ENCODE measurements at regions not wholly inside any gene's neighbourhood (a gene's known extent, or its start where the extent isn't known, plus 50 kb on each side); places are given as distances from the start of the nearest gene placed in this dataset.

DNA sequence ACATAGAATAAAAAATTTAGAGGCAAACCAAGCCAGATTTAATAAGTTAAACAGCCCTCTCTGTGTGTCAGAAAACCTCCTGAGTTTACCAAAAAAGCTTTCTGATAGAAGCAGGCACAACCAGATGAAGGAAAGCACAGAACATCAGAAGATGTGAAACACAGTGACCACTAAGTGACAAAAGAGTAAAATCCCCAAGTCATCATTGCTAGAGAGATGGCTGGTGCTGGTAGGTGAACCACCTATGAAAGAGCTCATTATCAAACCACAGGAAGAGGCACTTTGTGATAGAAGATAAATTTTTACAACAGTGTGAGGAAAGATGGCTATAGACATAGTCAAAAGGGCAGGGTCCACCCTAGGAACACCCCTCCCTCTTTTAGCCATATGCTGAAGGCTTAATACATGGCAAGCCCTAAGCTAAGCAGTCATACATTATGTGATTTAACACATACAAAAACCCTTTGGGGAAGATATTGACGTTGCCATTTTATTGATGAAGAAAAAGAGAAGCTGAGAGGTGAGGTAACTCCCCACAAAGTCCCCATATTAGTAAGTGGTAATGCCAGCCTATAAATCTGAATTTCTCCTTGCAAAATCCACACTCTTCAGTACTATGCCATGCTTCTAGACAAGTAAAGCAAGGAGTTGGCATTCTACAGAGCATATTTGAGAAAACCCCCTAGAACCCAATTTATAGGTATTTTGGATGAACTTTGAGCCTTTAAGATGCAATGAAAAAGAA is 449.9 kb downstream of the LRIG3 start:
- DNase-seq (ENCODE audit: low read depth, low spot score) = no peak

DNA sequence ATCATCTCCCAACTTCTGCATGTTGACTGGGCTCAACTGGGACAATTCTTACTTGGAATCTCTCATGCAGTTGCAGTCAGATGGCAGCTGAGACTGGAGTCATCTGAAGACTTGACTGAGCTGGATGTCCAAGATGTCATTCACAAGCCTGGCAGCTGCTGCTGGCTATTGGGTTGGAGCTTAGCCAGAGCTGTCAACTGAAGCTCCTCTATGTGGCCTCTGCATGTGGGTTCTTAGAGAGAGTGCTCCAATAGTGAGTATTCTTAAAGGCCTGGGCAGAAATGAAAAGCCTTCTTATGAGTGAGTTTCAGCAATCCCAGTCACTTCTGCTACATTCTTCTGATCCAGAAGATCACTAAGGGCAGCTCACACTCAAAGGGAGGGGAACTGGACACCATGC is 440.9 kb downstream of the LRIG3 start:
- no peak for DNase-seq (ENCODE audit: low read depth, low spot score)

DNA sequence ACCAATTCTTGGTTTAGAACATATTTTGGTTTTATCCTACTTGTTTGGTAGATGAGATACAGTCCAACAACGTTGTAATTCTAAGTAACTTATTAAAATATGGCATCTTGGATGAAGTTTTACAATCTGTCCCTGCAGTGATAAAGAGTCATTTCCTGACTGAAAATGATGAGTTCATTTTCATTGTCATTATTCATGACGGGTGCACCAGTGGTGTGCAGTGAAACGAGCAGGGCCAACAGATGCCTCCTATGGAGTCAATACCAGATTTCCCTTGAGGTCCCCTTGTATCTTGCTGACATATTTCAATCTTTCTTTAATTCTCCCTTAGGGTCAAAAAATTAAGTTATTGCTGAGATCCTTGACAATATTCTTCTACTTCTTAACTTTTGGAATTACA is 438.5 kb downstream of the LRIG3 start:
- no peak for DNase-seq (ENCODE audit: low read depth, low spot score)

DNA sequence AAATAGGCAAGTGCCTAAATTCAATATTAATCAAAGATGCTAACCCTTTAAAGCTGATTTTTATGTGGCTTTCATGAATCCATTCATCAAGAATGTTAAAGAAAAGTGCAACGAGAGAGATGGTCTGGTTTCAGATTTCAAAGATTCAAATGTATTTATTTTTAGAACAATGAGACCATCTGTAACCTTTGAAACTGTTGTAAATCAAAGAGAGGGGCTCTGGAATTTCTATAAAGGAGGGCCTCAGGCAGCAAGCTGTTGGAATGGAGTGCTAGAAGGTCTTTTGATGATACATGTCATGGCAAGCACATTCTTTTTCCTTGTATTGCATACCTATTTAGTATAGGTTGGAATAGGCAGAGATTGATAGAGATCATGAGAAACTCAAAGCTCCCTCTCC is 433.0 kb downstream of the LRIG3 start:
- DNase-seq (ENCODE audit: low read depth, low spot score) = peak; percentile 2

GRCh38 chr12:58487678-58488161 is 432.6 kb downstream of the LRIG3 start:
- no peak for DNase-seq (ENCODE audit: low read depth, low spot score)

GRCh38 chr12:58489394-58489793 is 430.9 kb downstream of the LRIG3 start:
- no peak for DNase-seq (ENCODE audit: low read depth, low spot score)

DNA sequence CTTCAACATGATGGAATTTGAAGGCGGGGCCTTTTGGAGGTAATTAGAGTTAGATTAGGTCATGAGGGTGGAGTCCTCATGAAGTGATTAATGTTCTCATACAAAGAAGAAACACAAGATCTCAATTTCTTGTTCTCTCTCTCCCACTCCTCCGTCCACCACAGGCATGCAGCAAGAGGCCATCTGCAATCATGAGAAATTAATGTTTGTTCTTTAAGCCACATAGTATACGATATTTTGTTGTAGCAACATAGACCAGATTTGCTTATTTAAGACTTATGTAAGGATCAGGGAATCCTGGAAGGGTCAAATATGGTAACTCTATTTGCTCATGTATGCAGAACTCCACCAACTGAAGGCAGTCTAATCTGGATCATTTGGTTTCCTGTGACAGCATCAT is 429.0 kb downstream of the LRIG3 start:
- DNase-seq (ENCODE audit: low read depth, low spot score) = no peak

DNA sequence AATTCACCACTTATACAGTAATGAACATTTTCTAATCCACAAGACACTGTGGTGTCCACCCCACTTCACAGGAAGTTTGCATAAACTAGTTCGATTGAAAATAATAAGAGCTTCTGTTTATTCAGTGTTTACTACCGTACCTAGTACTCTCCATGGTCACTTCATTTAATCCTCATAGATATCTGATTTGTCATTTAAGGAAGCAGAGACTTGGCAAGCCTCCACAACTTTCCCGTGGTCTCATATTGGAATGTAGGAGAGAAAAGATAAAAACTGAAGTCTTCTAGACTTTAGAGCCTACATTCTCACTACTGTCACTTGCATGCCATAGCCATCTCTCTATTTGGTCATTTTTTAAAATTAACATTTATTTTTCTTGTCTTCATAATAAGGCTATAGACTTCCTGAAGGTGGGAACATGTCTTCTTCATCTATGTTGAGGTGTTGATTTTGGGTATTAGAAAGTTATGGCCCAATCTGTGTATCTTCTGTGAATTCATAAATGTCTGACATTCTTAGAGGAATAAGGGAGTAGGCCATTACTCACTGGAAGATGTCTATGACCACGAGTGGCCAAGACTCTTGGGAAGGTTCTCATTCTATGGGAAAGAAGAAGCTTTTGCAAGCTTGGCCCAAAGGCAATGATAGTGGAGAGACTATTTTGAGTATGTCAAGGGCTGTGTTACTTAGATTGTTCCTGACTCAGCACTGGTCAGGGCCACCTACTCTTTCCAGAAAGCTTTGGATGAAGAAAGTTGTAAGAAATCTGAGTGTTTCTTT is 423.7 kb downstream of the LRIG3 start:
- no peak for DNase-seq (ENCODE audit: low read depth, low spot score)

GRCh38 chr12:58500399-58500798 is 419.9 kb downstream of the LRIG3 start:
- no peak for DNase-seq (ENCODE audit: low read depth, low spot score)

- DNase-seq (ENCODE audit: low read depth, low spot score) = peak; percentile 15
These were observed 418.1 kb downstream of the LRIG3 start for GRCh38 chr12:58502226-58502625.

- no peak for DNase-seq (ENCODE audit: low read depth, low spot score)
These were observed 417.5 kb downstream of the LRIG3 start for GRCh38 chr12:58502841-58503240.

- DNase-seq (ENCODE audit: low read depth, low spot score) = no peak
These were observed 416.6 kb downstream of the LRIG3 start for GRCh38 chr12:58503731-58504130.

GRCh38 chr12:58504143-58504938 is 416.0 kb downstream of the LRIG3 start:
- DNase-seq (ENCODE audit: low read depth, low spot score) = no peak

DNA sequence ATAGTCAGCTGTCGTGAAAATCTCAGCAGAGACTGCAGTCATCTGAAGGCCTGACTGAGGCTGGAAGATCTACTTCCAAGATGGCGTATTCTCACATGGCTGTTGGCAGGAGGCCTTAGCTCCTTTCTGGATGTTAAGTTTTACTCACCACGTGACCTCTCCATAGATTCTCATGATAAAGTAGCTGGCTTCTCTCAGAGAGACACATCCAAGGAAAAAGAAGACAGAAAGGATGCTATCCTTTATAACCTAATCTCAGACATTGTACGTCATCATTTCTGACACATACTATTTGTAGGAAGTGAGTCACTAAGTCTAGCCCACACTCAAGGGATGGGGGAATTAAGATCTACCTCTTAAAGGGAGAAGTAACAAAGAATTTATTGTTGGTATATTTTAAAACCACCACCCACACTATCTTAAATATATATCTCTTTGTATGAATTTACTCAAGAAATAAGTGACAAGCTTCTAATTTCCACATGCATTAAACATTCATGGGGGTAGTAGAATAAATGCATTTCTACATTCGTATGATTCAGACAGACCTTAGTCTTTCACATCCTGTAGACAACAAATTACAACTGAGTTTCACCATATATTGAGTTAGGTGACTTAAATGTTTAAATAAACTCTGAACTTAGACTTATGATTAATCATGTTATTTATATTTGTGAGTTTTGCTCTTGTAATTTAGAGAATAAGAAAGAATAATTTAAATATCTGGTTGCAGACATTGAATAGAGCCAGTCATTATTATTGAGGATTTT is 411.0 kb downstream of the LRIG3 start:
- no peak for DNase-seq (ENCODE audit: low read depth, low spot score)

DNA sequence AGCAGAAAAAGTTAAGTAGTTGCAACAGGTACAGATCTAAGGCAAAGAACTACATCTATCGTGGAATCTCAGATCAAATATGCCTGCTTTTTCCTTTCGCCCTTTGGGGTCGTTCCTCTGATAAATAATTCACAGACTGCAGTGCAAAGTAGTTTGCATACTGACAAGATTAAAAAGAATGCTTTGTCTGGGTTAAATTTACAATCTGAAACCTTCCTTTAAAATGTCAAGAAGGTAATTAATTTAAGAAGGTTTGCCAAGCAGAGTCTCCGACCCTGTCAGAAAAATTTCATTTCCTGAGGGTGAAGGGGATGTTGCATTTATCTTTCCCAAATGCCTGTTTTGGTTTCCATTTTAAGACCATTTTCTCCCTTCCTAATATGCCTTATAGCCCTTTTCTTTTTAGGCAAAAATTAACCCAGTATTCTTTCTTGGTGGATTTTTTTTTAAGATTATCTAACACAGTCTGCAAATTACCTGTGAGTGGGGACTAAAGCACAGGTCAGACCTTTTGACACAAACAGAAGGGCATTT is 406.9 kb downstream of the LRIG3 start:
- no peak for DNase-seq (ENCODE audit: low read depth, low spot score)

DNA sequence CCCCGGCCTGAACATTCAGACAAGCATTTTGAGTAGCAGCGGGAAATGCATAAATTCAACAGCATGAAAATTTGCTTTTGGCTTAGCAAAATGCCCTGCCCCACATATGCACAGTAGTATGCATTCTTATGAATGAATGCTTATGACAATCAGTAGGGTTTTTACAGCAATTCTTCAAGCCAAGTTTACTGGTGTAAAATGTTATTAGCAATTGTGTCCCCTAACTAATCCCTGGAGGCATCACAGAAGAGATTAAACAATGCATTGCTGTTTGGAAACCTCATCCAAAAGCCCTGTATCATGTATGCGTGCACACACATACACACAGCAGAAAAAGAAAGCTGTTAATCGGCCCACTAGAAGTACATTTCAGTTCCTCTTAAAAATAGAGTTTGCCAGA is 406.5 kb downstream of the LRIG3 start:
- no peak for DNase-seq (ENCODE audit: low read depth, low spot score)

DNA sequence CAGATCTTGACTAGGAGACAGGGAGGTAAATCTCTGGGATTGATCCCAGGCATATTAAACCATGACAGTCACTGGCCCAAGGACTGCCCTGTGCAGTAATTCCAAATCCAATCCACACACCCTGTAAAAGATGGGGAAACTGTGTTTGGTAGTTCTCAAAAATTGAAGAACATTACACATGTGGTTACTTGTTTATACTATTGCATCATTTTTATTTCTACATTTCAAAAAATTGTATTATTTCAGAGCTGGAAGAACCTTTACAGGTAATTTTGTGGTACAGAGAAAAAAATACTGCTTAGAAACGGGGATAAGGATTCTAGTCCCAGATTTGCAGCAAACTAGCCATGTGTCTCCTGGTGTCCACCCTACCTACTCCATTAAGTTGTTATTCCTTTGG is 400.5 kb downstream of the LRIG3 start:
- no peak for DNase-seq (ENCODE audit: low read depth, low spot score)

- DNase-seq (ENCODE audit: low read depth, low spot score) = no peak
These were observed 399.2 kb downstream of the LRIG3 start for GRCh38 chr12:58521152-58521551.

DNA sequence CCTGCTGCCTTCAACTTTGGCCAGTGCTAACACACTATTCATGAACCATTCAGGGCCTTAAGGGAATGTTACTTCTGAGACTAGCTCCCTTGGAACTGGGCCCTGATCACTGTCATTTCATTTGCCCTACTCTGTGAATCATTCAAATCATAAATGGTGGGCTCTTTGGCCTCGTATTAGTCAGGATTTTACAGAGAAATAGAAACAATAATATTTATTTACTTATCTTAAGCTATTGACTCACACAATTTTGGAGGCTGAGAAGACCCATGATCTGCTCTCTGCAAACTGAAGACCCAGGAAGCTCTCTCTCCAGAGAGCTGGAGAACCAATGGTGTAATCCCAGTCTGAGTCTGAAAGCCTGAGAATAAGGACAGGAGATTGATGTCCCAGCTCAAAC is 398.5 kb downstream of the LRIG3 start:
- no peak for DNase-seq (ENCODE audit: low read depth, low spot score)

DNA sequence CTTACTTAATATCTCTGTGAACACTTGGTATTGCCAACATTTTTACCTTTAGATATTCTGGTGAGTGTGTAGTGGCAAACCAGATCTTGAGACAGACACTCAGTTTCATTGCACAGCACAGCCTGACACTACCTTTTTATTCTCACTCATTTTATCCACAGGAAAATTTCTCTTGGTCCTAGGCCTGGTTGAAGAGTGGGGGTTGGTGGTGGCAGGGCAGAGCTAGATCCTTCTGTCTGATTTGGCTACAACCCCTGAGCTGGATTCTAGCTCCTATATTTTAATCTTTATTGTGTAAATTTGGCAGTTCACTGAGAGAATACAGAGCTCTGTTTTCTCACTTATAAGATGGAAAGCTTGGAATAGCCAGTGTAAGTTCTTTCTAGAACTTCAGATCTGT is 396.9 kb downstream of the LRIG3 start:
- DNase-seq (ENCODE audit: low read depth, low spot score) = no peak

GRCh38 chr12:58528271-58528670 is 392.0 kb downstream of the LRIG3 start:
- DNase-seq (ENCODE audit: low read depth, low spot score) = no peak
